ENCODE measurements at regions not wholly inside any gene's neighbourhood (a gene's known extent, or its start where the extent isn't known, plus 50 kb on each side); places are given as distances from the start of the nearest gene placed in this dataset.
A peak's percentile ranks its signal among the peaks of the same experiment; 100 is the strongest.

DNA sequence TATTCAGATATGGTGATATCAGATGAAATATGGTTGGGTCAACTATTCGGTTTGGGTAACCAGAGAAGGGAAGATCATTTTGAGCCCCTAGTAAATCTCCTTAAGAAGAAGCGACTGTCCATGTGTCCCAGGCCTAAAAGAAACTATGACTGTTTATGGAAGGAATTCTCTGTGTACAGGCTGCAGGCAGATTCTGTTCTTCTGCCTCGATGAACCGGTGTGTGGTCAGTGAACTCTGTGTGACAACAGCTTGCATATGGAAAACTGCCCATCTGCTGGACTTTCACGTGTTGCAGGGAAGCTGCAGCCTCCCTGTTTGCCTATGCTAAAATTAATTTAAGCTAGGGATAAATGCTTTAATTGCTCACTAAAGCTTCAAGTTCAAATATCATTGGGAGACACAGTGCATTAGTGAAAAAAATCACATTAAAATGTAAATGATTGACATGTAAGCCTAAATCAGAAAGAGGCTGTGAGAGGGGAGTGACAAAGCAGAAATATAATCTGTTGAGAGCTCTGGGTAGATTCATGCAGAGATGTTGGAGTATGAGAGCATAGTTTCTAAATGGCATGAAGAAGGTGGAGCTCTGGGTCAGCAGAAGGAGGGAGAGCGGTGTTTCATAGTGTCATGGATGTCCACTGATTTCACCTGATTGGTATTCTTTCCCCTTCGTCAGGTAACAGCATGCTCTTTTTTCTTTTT lies 65.4 kb upstream of the PFN2 start:
- Histone ChIP-seq H3K4me3 (no peak overlapping the region), H3K9ac (no peak overlapping the region), H3K27me3 (no peaks in the 10 kb centered on the region), H3K36me3 (no peaks in the 10 kb centered on the region), H3K9me3 (peaks cover 9% of the 10 kb centered on the region), H3K27ac (no peak overlapping the region), H3K4me2 (no peak overlapping the region), H4K20me1 (no peaks in the 10 kb centered on the region), H3K4me1 (peaks cover 8% of the 10 kb centered on the region; the same call in 1 of the 2 replicates)
- TF ChIP-seq Cebpa-rat (IDR thresholded peaks at IDR 0.05), result no peak

DNA sequence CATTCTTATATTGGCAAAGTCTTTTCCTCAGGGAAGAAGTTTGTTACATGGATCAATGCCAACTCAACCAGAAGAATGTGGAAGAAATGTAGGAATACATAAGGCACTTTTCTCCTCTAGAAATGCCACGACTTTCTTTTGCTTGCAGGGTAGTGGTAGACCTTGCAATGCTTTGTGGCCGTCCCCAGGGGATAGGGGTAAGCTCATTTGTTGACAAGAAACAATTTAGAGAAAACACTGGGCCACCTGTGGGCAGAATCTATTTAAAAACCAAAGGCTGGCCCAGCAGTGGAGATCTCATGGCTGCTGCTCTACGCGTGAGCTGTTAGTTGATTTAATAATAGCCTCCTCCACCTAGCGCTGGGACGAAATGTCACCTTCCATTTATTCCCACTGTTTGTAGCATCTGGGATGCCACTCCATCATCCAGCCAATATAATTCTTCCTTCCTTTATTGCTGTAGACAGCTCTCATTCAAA lies 64.6 kb upstream of the PFN2 start:
- Histone ChIP-seq H3K9me3 (peaks cover 2% of the 10 kb centered on the region), H3K4me2 (peak overlapping the region; percentile 13), H3K4me3 (no peak overlapping the region), H3K27ac (no peak overlapping the region), H3K36me3 (no peaks in the 10 kb centered on the region), H4K20me1 (no peaks in the 10 kb centered on the region), H3K27me3 (no peaks in the 10 kb centered on the region), H3K4me1 (peaks cover 8% of the 10 kb centered on the region; the same call in 1 of the 2 replicates), H3K9ac (no peak overlapping the region)
- no peak for TF ChIP-seq Cebpa-rat (IDR thresholded peaks at IDR 0.05)

DNA sequence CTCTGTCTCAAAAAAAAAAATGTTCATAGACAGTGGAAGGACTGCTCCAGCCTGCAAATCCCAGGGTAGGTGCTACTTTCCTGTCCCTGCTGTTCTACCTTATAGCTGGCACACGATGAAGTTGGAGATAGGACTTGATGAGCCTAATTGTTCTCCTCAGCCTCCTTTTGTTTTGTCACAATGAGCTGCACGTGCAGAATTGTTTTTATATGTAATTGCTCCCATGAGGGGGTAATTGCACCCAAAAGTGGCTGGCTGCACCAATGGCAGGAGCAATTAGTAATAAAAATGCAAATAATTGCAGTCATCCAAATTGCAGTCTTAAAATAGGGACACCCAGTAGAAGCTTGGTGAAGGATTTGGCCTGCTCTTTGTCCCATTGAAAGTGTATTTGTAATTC lies 63.0 kb upstream of the PFN2 start:
- Histone ChIP-seq H3K36me3 (no peaks in the 10 kb centered on the region), H4K20me1 (no peaks in the 10 kb centered on the region), H3K4me1 (peaks cover 8% of the 10 kb centered on the region; the same call in 1 of the 2 replicates), H3K9ac (no peak overlapping the region), H3K9me3 (no peaks in the 10 kb centered on the region), H3K4me2 (no peak overlapping the region), H3K27me3 (no peaks in the 10 kb centered on the region), H3K27ac (no peak overlapping the region), H3K4me3 (no peak overlapping the region)
- no peak for TF ChIP-seq Cebpa-rat (IDR thresholded peaks at IDR 0.05)

DNA sequence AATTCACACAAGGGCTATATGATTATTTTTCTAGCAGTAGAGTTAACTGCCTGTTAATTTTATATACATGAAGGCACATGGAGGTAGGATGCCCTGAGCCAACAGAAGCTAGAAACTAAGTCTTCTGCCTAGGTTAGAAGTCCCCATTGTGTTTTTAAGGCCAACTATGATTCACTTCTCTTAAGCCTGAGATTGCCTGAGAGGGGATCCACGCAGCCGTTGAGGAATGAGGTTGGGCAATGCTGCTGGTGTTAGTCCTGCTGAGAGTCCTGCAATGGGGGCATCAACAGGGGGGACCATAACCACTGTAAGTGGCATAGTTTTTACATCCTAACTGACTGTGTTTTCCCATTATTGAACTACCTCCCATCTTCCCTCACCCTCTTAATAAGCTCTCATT lies 60.1 kb upstream of the PFN2 start:
- H3K9ac ChIP-seq, result no peak overlapping the region
- H3K4me3 ChIP-seq, result no peak overlapping the region
- H3K4me2 ChIP-seq, result no peak overlapping the region
- H4K20me1 ChIP-seq, result no peaks in the 10 kb centered on the region
- H3K27ac ChIP-seq, result no peak overlapping the region
- H3K27me3 ChIP-seq, result no peaks in the 10 kb centered on the region
- TF ChIP-seq Cebpa-rat (IDR thresholded peaks at IDR 0.05), result no peak
- H3K9me3 ChIP-seq, result no peaks in the 10 kb centered on the region
- H3K4me1 ChIP-seq, result peaks cover 8% of the 10 kb centered on the region; the same call in 1 of the 2 replicates
- no peaks in the 10 kb centered on the region for H3K36me3 ChIP-seq

DNA sequence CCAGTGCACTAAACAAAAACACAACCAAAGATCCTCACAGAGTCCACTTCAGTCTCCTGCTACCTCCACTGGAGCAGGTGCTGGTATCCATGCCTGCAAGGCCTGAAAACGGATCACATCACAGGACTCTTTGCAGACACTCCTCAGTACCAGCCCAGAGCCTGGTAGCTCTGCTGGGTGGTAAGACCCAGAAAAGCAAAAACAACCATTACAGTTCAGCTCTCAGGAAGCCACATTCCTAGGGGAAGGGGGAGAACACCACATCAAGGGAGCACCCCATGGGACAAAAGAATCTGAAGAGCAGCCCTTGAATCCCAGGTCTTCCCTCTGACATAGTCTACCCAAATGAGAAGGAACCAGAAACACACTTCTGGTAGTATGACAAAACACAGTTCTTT lies 52.5 kb upstream of the PFN2 start:
- H3K27ac ChIP-seq, result no peak overlapping the region
- H4K20me1 ChIP-seq, result no peaks in the 10 kb centered on the region
- peak overlapping the region; percentile 65 for H3K4me2 ChIP-seq
- peaks cover 18% of the 10 kb centered on the region for H3K4me1 ChIP-seq
- no peak for TF ChIP-seq Cebpa-rat (IDR thresholded peaks at IDR 0.05)
- H3K4me3 ChIP-seq, result no peak overlapping the region
- peaks cover 3% of the 10 kb centered on the region; the same call in 1 of the 2 replicates for H3K9me3 ChIP-seq
- H3K9ac ChIP-seq, result no peak overlapping the region
- no peaks in the 10 kb centered on the region for H3K36me3 ChIP-seq
- H3K27me3 ChIP-seq, result no peaks in the 10 kb centered on the region

DNA sequence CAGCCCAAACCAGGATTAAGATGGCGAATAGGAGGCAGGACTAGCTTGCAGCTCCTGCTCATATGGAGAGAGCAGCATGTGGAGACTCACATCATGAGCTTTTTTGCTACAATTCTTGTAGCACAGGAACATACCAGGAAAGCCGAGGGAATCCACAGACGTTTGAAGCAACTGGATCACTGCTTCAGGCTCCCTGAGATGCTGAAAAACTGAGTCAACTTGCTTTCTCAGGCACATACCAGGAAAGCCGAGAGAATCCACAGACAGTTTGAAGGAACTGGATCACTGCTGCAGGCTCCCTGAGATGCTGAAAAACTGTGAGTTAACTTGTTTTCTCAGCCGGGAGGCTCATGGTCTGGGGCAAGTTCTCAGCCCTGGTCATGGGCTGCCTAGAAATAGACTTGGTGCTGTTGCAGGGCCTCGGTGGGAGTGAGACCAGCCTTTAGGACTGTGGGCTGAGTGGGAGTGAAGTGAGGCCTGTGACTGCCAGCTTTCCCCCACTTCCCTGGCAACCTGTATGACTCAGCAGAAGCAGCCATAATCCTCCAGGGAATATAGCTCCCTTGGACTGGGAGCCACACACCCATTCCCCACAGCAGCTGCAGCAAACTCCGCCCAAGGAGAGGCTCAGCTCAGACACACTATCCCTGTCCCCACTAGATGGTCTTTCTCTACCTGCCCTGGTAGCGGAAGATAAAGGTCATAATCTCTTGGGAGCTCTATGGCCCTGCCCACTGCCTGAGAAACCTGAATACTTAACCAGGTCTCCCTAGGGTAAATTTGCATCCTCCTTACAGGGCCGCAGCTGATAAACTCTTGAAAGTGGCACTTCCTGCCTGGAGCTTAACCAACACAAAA lies 51.9 kb upstream of the PFN2 start:
- no peak for TF ChIP-seq Cebpa-rat (IDR thresholded peaks at IDR 0.05)
- no peak overlapping the region for H3K27ac ChIP-seq
- no peak overlapping the region for H3K9ac ChIP-seq
- no peaks in the 10 kb centered on the region for H3K36me3 ChIP-seq
- H3K9me3 ChIP-seq, result peaks cover 3% of the 10 kb centered on the region; the same call in 1 of the 2 replicates
- no peak overlapping the region for H3K4me3 ChIP-seq
- peaks cover 18% of the 10 kb centered on the region for H3K4me1 ChIP-seq
- H3K4me2 ChIP-seq, result peak overlapping the region; percentile 65
- H4K20me1 ChIP-seq, result no peaks in the 10 kb centered on the region
- no peaks in the 10 kb centered on the region for H3K27me3 ChIP-seq

DNA sequence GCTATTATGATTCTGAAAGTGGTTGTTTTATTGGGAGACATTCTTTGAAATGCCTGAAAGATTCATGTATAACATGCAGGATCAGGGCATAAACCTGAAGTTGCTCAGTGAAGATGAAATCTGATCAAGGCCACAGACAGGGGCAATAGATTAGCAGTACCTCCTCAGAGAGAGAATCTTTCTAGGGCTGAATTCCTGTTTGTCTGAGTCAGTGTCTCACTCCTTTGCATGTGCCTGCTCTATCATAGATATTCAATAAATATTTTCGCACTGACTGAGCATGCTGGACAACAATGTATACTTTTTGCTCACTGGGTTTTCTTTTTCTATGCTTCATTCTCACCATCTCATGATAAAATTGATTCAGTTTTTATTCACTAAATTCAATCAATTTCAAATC lies 49.8 kb upstream of the PFN2 start:
- H3K27me3 ChIP-seq, result no peaks in the 10 kb centered on the region
- no peak for TF ChIP-seq Cebpa-rat (IDR thresholded peaks at IDR 0.05)

More for the DNA sequence above, 49.8 kb upstream of the PFN2 start:
- no peaks in the 10 kb centered on the region for H4K20me1 ChIP-seq
- H3K4me3 ChIP-seq, result no peak overlapping the region
- no peak overlapping the region for H3K27ac ChIP-seq
- H3K9me3 ChIP-seq, result peaks cover 3% of the 10 kb centered on the region; the same call in 1 of the 2 replicates
- no peak overlapping the region for H3K4me2 ChIP-seq
- peaks cover 18% of the 10 kb centered on the region for H3K4me1 ChIP-seq
- H3K9ac ChIP-seq, result no peak overlapping the region
- H3K36me3 ChIP-seq, result no peaks in the 10 kb centered on the region

Data from BLaER1 (cell line).